Right lobe of liver (tissue), 4 donors: ENCODE measurements at regions not wholly inside any gene's neighbourhood (a gene's known extent, or its start where the extent isn't known, plus 50 kb on each side); places are given as distances from the start of the nearest gene placed in this dataset.

Experiments
- CTCF ChIP-seq, 4 donors: fragments of 200-600 bp in 3 of 4; fragments of 450-650 bp in 1 of 4; IDR thresholded peaks; one replicate each; pipeline versions ENCODE4 v1.5.1 to v1.8.0; 2016 to 2022; ENCODE audit warnings: antibody characterized with exemption in 4 of 4, mild to moderate bottlenecking in 2 of 4
- POLR2A ChIP-seq: fragments of 450-650 bp; IDR thresholded peaks from one replicate; pipeline ENCODE4 v1.6.1; 2017; ENCODE audit warnings: antibody characterized with exemption, mild to moderate bottlenecking
- donor health status: DM: no; HTN: no; CAD: no.
- donor health status: DM: no; HTN: no; CAD: no.
- donor health status: DM: no; HTN: yes; CAD: no.

GRCh38 chr4:43763029-43763610 is 685.5 kb downstream of the KCTD8 start:
- TF ChIP-seq CTCF (IDR thresholded peaks at IDR 0.05) (no peak), POLR2A (no peak)
